AG09309 (cell line): ENCODE measurements at regions not wholly inside any gene's neighbourhood (a gene's known extent, or its start where the extent isn't known, plus 50 kb on each side); places are given as distances from the start of the nearest gene placed in this dataset.

Experiments used
- DNase-seq: peaks from one replicate; pipeline ENCODE4 v3.0.0-alpha.2; 2010; ENCODE audit warnings: low read depth
- H3K4me3 ChIP-seq: 2 replicates; pipeline ENCODE4 v1.5.1; 2011; ENCODE audit warnings: mild to moderate bottlenecking, low read depth, low read length, moderate library complexity; ENCODE audit not compliant: control insufficient read depth
- CTCF ChIP-seq: IDR thresholded peaks from 2 replicates; pipeline ENCODE4 v1.5.1; 2011; ENCODE audit warnings: mild to moderate bottlenecking, low read depth, low read length, inconsistent platforms; ENCODE audit not compliant: insufficient read depth, control insufficient read depth; ENCODE audit errors: missing control alignments

- DNase-seq = no peak
- TF ChIP-seq CTCF = no peak
- H3K4me3 ChIP-seq = no peak overlapping the region
These were observed 474.5 kb downstream of the LRRC70 start for GRCh38 chr5:63053019-63053638.

GRCh38 chr5:63050916-63051315 lies 472.3 kb downstream of the LRRC70 start:
- no peak overlapping the region for H3K4me3 ChIP-seq
- TF ChIP-seq CTCF = no peak
- DNase-seq = no peak

GRCh38 chr5:63049935-63050334 lies 471.3 kb downstream of the LRRC70 start:
- TF ChIP-seq CTCF = no peak
- no peak overlapping the region for H3K4me3 ChIP-seq
- no peak for DNase-seq

GRCh38 chr5:63043792-63044191 lies 465.2 kb downstream of the LRRC70 start:
- no peak overlapping the region for H3K4me3 ChIP-seq
- TF ChIP-seq CTCF = no peak
- DNase-seq = no peak

GRCh38 chr5:63032343-63032742 lies 453.7 kb downstream of the LRRC70 start:
- H3K4me3 ChIP-seq = no peak overlapping the region
- no peak for DNase-seq
- TF ChIP-seq CTCF = no peak

- no peak overlapping the region for H3K4me3 ChIP-seq
- TF ChIP-seq CTCF = no peak
- no peak for DNase-seq
These were observed 451.3 kb downstream of the LRRC70 start for GRCh38 chr5:63029891-63030290.

GRCh38 chr5:63025679-63026078 lies 447.1 kb downstream of the LRRC70 start:
- H3K4me3 ChIP-seq = no peak overlapping the region
- no peak for TF ChIP-seq CTCF

More at GRCh38 chr5:63025679-63026078, 447.1 kb downstream of the LRRC70 start:
- no peak for DNase-seq
